ENCODE measurements at regions not wholly inside any gene's neighbourhood (a gene's known extent, or its start where the extent isn't known, plus 50 kb on each side); places are given as distances from the start of the nearest gene placed in this dataset.
A peak's percentile ranks its signal among the peaks of the same experiment; 100 is the strongest.
"Not testable (repeated sequence)": the region's sequence is repeated elsewhere in the genome, so short reads cannot be mapped to it uniquely, and the experiment has no call there.

DNA sequence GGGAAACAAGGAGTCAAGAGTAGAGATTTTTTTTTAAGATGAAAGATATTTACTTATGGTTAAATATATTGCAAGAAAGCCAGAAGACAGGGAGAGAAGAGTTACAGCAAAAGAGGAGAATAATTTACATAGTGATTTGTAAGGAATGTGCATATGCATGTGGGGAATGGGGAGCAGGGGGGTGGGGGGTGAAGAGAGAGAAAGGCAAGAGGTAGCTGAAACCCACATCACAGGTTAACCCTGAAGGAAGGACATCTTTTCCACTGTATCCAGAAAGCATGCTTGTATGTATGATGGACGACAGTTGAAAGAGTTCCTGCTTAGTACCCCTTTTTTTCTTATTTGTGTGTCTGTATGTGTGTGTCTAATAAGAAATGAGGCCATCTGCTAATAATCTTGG is 371.9 kb downstream of the RAD51AP2 start:
- Histone ChIP-seq H3K4me3 (no peak overlapping the region), H3K27ac (no peak overlapping the region), H3K9me3 (no peaks in the 10 kb centered on the region), H3K27me3 (no peaks in the 10 kb centered on the region), H3K4me1 (no peaks in the 10 kb centered on the region), H3K36me3 (no peaks in the 10 kb centered on the region)
- no peak for TF ChIP-seq EP300 (IDR thresholded peaks at IDR 0.05)
- no peak for TF ChIP-seq POLR2A (IDR thresholded peaks at IDR 0.05)
- no peak for TF ChIP-seq POLR2AphosphoS5 (IDR thresholded peaks at IDR 0.05)
- TF ChIP-seq, protein P1, sequence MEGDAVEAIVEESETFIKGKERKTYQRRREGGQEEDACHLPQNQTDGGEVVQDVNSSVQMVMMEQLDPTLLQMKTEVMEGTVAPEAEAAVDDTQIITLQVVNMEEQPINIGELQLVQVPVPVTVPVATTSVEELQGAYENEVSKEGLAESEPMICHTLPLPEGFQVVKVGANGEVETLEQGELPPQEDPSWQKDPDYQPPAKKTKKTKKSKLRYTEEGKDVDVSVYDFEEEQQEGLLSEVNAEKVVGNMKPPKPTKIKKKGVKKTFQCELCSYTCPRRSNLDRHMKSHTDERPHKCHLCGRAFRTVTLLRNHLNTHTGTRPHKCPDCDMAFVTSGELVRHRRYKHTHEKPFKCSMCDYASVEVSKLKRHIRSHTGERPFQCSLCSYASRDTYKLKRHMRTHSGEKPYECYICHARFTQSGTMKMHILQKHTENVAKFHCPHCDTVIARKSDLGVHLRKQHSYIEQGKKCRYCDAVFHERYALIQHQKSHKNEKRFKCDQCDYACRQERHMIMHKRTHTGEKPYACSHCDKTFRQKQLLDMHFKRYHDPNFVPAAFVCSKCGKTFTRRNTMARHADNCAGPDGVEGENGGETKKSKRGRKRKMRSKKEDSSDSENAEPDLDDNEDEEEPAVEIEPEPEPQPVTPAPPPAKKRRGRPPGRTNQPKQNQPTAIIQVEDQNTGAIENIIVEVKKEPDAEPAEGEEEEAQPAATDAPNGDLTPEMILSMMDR (IDR thresholded peaks at IDR 0.05) = no peak
- DNase-seq = no peak
- 71 to 83% (median 74%) methylated on average over 1 of the region's 1 CpG for WGBS, 5 donors
- intact Hi-C loops (cut with DNase I; ENCODE audit: low total_unique reads) = no loop called here

DNA sequence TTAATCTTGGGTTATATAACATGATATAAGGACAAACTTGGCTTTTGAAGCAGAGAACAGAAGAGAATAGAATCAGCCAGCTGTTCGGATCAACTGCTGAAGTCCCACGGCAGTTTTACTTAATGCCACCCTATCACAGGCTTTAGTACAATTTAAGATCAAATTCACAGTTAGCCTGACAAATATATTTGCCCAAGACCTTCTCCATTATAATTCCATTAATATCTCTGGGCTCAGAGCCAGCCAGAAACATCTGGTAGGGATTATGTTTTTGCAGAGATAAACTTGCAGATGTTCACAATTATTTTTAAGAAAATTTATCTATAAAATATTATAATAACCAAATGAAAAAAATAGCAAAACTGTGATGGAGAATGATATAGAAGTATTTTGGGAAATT is 381.4 kb downstream of the RAD51AP2 start:
- Histone ChIP-seq H3K27ac (no peak overlapping the region), H3K4me1 (no peaks in the 10 kb centered on the region), H3K27me3 (no peaks in the 10 kb centered on the region), H3K4me3 (no peak overlapping the region), H3K36me3 (no peaks in the 10 kb centered on the region), H3K9me3 (no peaks in the 10 kb centered on the region)
- WGBS, 5 donors = 59 to 76% (median 68%) methylated on average over 2 of the region's 2 CpGs
- intact Hi-C loops (cut with DNase I; ENCODE audit: low total_unique reads) = no loop called here
- peak in 1 of 2 donors; percentile 26 for DNase-seq
- TF ChIP-seq POLR2AphosphoS5 (IDR thresholded peaks at IDR 0.05) = no peak

DNA sequence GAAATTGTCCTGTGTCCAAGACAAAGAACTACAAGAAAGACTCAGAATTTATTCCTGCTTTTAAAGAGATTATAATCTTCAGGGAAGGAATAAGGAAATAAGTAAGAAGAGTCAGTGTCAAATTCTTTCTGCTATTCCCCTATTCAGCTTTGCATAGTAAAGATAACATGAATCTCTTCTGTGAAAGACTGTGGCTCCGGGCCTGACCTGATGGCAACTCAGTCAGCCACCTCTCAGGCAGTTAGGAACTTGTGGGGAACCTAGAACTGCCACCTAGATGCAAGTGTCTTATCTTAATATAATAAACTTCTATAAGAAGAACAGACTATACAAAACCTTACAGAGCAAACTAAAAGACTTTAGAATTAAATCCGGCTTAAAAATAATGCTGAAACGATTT is 382.0 kb downstream of the RAD51AP2 start:
- Histone ChIP-seq H3K4me1 (no peaks in the 10 kb centered on the region), H3K27me3 (no peaks in the 10 kb centered on the region), H3K9me3 (no peaks in the 10 kb centered on the region), H3K4me3 (no peak overlapping the region), H3K27ac (no peak overlapping the region), H3K36me3 (no peaks in the 10 kb centered on the region)
- intact Hi-C loops (cut with DNase I; ENCODE audit: low total_unique reads) = no loop called here
- TF ChIP-seq POLR2A (IDR thresholded peaks at IDR 0.05) (no peak), EP300 (IDR thresholded peaks at IDR 0.05) (no peak), POLR2AphosphoS5 (IDR thresholded peaks at IDR 0.05) (no peak)
- TF ChIP-seq, protein P1 (IDR thresholded peaks at IDR 0.05) = no peak
- 54 to 60% (median 57%) methylated on average over 3 of the region's 3 CpGs for WGBS, 5 donors
- DNase-seq = no peak

DNA sequence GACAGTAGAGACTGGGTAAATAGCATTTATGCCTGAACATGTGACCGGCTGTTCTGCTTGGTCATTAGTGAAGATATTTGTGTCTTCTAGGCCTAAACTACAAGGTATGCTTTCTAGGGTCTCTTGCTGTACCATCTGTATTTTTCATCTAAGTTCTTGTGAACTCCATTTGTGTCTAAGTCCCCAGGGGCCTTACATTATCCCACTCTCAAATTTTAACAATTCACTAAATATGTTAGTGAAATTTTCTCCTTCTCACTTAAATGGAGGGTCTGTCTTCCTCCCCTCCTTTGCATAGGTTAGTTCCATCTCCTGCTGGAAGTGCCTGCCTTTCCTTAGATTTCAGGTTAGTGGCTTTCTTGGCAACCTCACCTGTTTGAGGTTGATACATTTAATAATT is 382.6 kb downstream of the RAD51AP2 start:
- no peak overlapping the region for H3K27ac ChIP-seq
- no peaks in the 10 kb centered on the region for H3K9me3 ChIP-seq
- no peaks in the 10 kb centered on the region for H3K4me1 ChIP-seq
- no peak overlapping the region for H3K4me3 ChIP-seq
- 90 to 96% (median 93%) methylated on average over 1 of the region's 1 CpG for WGBS, 5 donors
- no peak for DNase-seq
- H3K36me3 ChIP-seq = no peaks in the 10 kb centered on the region
- TF ChIP-seq POLR2AphosphoS5 (IDR thresholded peaks at IDR 0.05) = no peak
- TF ChIP-seq, protein P1 (IDR thresholded peaks at IDR 0.05) = no peak
- no peak for TF ChIP-seq EP300 (IDR thresholded peaks at IDR 0.05)
- TF ChIP-seq POLR2A (IDR thresholded peaks at IDR 0.05) = no peak
- no peaks in the 10 kb centered on the region for H3K27me3 ChIP-seq
- intact Hi-C loops (cut with DNase I; ENCODE audit: low total_unique reads) = no loop called here

DNA sequence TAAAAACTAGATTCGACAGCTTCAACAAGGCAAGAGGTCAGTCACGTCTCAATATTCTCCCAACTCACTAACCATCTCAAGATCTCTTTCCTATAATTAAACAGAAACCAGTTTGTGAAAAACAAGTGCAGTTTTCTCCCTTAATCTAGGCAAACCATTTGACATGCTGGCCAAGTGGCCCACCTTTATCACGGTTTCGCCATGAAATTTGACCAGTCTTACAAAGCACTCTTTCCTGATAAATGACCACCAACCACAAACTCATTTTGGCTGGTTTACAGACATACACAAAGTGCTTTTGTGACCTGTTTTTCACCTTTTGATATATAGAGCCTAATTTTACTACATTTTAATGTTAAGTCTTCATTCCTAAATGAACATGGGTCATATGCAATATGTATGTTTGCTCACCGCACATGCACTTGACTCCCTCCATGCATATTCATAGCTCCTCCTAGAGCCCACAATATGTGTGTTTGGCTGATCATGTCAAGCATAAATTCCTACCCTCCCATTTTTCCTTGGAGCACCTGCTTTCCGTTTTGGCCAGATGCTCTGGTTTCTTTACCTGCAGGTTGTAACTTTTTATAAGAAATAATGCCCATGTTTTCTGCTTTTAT is 385.1 kb downstream of the RAD51AP2 start:
- Histone ChIP-seq H3K27me3 (no peaks in the 10 kb centered on the region), H3K27ac (no peak overlapping the region), H3K9me3 (no peaks in the 10 kb centered on the region), H3K4me3 (no peak overlapping the region), H3K36me3 (no peaks in the 10 kb centered on the region), H3K4me1 (no peaks in the 10 kb centered on the region)
- no peak for TF ChIP-seq EP300 (IDR thresholded peaks at IDR 0.05)
- no peak for TF ChIP-seq POLR2AphosphoS5 (IDR thresholded peaks at IDR 0.05)
- no peak for TF ChIP-seq POLR2A (IDR thresholded peaks at IDR 0.05)
- TF ChIP-seq, protein P1 (IDR thresholded peaks at IDR 0.05) = no peak
- DNase-seq = no peak
- 70 to 86% (median 74%) methylated on average over 6 of the region's 6 CpGs for WGBS, 5 donors
- intact Hi-C loops (cut with DNase I; ENCODE audit: low total_unique reads) = no loop called here

DNA sequence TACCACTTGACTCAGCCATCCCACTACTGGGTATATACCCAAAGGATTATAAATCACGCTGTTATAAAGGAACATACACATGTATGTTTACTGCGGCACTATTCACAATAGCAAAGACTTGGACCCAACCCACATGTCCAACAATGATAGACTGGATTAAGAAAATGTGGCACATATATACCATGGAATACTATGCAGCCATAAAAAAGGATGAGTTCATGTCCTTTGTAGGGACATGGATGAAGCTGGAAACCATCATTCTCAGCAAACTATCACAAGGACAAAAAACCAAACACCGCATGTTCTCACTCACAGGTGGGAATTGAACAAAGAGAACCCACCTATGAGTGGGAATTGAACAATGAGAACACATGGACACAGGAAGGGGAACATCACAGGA is 387.6 kb downstream of the RAD51AP2 start:
- 96 to 100% (median 97%) methylated on average over 3 of the region's 3 CpGs for WGBS, 5 donors
- H3K4me3 ChIP-seq; DNase-seq; intact Hi-C loops (cut with DNase I; ENCODE audit: low total_unique reads); H3K4me1 ChIP-seq; H3K27ac ChIP-seq; H3K36me3 ChIP-seq; H3K27me3 ChIP-seq; H3K9me3 ChIP-seq: not testable (repeated sequence)

All from stomach (tissue), 8 donors.